Adrenal gland (tissue), 9 donors: ENCODE measurements at regions not wholly inside any gene's neighbourhood (a gene's known extent, or its start where the extent isn't known, plus 50 kb on each side); places are given as distances from the start of the nearest gene placed in this dataset.
"Not testable (repeated sequence)": the region's sequence is repeated elsewhere in the genome, so short reads cannot be mapped to it uniquely, and the experiment has no call there.

Source experiments
- DNase-seq, 7 donors: peaks; one replicate each; pipeline ENCODE4 v3.0.0-alpha.2; 2019 to 2020
- H3K27ac ChIP-seq, 5 donors: fragments of 200-600 bp; sonication (generic) in 4 of 5; 1 replicate in 3 of 5; 2 replicates in 2 of 5; pipeline versions ENCODE4 v1.5.1 to v1.8.0; 2016 to 2020; ENCODE audit warnings: mild to moderate bottlenecking in 1 of 5
- H3K27me3 ChIP-seq: fragments of 200-600 bp; 2 replicates; pipeline ENCODE4 v1.8.0; 2021
- H3K36me3 ChIP-seq, 2 donors: fragments of 200-600 bp; replicated peaks in 1 of 2; 1 replicate in 1 of 2; 2 replicates in 1 of 2; pipeline versions ENCODE4 v1.5.1 to v1.8.0; 2018 to 2022
- H3K4me1 ChIP-seq, 2 donors: fragments of 200-600 bp; replicated peaks in 1 of 2; 1 replicate in 1 of 2; 2 replicates in 1 of 2; pipeline versions ENCODE4 v1.5.1 to v1.8.0; 2018 to 2021
- H3K4me3 ChIP-seq, 4 donors: fragments of 200-600 bp; sonication (generic) in 3 of 4; one replicate each; pipeline ENCODE4 v1.5.1; 2016 to 2018
- H3K9me3 ChIP-seq, 3 donors: fragments of 200-600 bp; sonication (generic) in 1 of 3; replicated peaks in 1 of 3; 1 replicate in 2 of 3; 2 replicates in 1 of 3; pipeline versions ENCODE4 v1.5.1 to v1.8.0; 2016 to 2021
- CTCF ChIP-seq, 6 experiments: fragments of 450-650 bp in 4 of 6; fragments of 200-600 bp in 2 of 6; sonication (generic) in 1 of 6; IDR thresholded peaks; 1 replicate in 5 of 6; 2 replicates in 1 of 6; pipeline versions ENCODE4 v1.5.1 to v1.8.0; 2016 to 2021; ENCODE audit warnings: antibody characterized with exemption in 6 of 6, mild to moderate bottlenecking in 2 of 6, moderate library complexity in 1 of 6
- POLR2A ChIP-seq, 2 donors: fragments of 450-650 bp; IDR thresholded peaks; one replicate each; pipeline ENCODE4 v1.6.1; 2017; ENCODE audit warnings: antibody characterized with exemption in 2 of 2, mild to moderate bottlenecking in 2 of 2, moderate library complexity in 1 of 2
- WGBS, 4 donors: extraction: QIAGEN DNeasy Blood & Tissue Kit in 2 of 4; methylation state at CpG; one replicate each; pipeline versions ENCODE4 v1.1.5 to v1.1.7; 2013 to 2017; 5-methylcytosine and 5-hydroxymethylcytosine counted together
- intact Hi-C, 2 donors: fragments of 100-400 bp; cut with DNase I; formaldehyde crosslinking; loops; one replicate each; pipeline versions ENCODE4 v1.14.1 to v1.15.0; 2022 to 2023
- donor health status: healthy with polysubstance abuse.
- donor health status: Bipolar disorder and iron deficiency.
- donor health status: DM: yes; HTN: yes; CAD: no.
- donor health status: DM: no; HTN: no; CAD: no.
- donor health status: DM: no; HTN: no; CAD: no.

- intact Hi-C loops = no loop called here
- H3K27me3 ChIP-seq = no peaks in the 10 kb centered on the region
- H3K27ac ChIP-seq = no peak overlapping the region
- H3K4me3 ChIP-seq = no peak overlapping the region
- 63 to 70% (median 68%) methylated on average over 9 of the region's 9 CpGs for WGBS, 4 donors
- H3K9me3 ChIP-seq = no peaks in the 10 kb centered on the region
- H3K4me1 ChIP-seq = no peaks in the 10 kb centered on the region
- no peaks in the 10 kb centered on the region for H3K36me3 ChIP-seq
- TF ChIP-seq POLR2A (IDR thresholded peaks at IDR 0.05) (no peak), CTCF (IDR thresholded peaks at IDR 0.05) (no peak)
- no peak for DNase-seq
These were observed 145.7 kb upstream of the ALDH3B2 start for GRCh38 chr11:67820081-67820480.

DNA sequence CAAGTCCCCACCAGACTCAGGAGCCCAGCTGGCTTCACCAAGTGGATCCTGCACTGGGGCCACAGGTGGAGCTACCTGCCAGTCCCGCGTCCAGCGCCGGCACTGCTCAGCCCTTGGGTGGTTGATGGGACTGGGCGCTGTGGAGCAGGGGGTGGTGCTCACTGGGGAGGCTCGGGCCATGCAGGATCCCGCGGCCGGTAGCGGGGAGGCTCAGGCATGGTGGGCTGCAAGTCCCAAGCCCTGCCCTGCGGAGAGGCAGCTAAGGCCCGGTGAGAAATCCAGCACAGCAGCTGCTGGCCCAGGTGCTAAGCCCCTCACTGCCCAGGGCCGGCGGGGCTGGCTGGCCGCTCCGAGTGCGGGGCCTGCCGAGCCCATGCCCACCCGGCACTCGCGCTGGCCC lies 143.1 kb upstream of the ALDH3B2 start:
- H3K36me3 ChIP-seq, H3K27ac ChIP-seq, DNase-seq, intact Hi-C loops, H3K4me3 ChIP-seq, H3K27me3 ChIP-seq, H3K9me3 ChIP-seq, H3K4me1 ChIP-seq: not testable (repeated sequence)
- 91 to 100% (median 92%) methylated on average over 3 to 21 of the region's 21 CpGs; no CpG with 5 or more reads in 1 of the 4 donors for WGBS, 4 donors

DNA sequence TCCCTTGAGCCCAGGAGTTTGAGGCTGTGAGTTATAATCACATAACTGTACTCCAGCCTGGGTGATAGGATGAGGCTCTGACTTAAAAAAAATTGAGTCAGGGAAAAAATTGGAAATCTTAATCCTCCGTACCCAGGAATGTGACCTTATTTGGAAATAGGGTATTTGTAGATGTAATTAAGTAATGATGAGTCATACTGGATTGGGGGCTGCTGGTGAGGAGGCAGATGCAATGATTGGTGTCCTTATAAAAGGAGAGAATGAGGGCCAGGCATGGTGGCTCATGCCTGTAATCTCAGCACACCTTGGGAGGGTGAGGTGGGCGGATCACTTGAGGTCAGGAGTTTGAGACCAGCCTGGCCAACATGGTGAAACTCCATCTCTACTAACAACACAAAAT lies 134.9 kb upstream of the ALDH3B2 start:
- H3K27me3 ChIP-seq, DNase-seq, H3K9me3 ChIP-seq, H3K36me3 ChIP-seq, H3K4me1 ChIP-seq, H3K4me3 ChIP-seq, H3K27ac ChIP-seq: not testable (repeated sequence)
- intact Hi-C loops = loop anchor here in 1 of 2 donors (10.0 kb wide), 1 partner anchor 174 kb away; the partner anchor contains the start of gene TBX10
- 49 to 83% (median 76%) methylated on average over 2 of the region's 2 CpGs for WGBS, 4 donors

- 87 to 96% (median 92%) methylated on average over 9 to 14 of the region's 14 CpGs for WGBS, 4 donors
- intact Hi-C loops = loop anchor here in 1 of 2 donors (10.0 kb wide), 1 partner anchor 173 kb away; the partner anchor contains the start of gene TBX10
- H3K4me1 ChIP-seq, H3K27ac ChIP-seq, H3K36me3 ChIP-seq, DNase-seq, H3K4me3 ChIP-seq, H3K9me3 ChIP-seq, H3K27me3 ChIP-seq: not testable (repeated sequence)
These were observed 133.5 kb upstream of the ALDH3B2 start for GRCh38 chr11:67807896-67808295.

DNA sequence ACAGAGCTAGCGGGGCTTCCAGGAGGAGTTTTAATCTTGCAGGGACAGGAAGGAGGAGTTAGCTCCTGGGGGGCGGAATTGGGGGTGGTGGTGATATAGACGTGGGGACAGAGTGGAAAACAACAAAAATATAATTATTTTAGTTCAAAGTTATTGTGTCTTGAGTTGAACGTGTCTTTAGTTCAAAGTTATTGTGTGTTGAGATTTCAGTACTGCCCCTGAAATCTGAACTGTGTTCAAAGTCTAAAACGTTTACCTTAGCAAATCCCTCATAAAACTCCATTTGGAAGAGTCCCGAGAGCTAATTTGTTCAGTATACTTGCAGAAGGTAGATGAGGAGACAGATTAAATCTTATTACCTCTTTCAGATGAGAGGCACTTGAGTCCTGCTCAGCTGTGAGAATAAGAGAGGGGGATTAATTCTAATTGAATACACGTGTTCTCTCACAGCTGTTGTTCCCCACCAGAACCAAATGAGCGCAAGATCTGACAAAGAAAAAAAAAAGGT lies 132.4 kb upstream of the ALDH3B2 start:
- not testable (repeated sequence) for H3K9me3 ChIP-seq, DNase-seq, H3K36me3 ChIP-seq, H3K27ac ChIP-seq, H3K27me3 ChIP-seq, H3K4me1 ChIP-seq
- peak overlapping the region in 1 of 4 donors; percentile 89 for H3K4me3 ChIP-seq
- 32 to 39% (median 37%) methylated on average over 7 to 8 of the region's 8 CpGs for WGBS, 4 donors
- intact Hi-C loops = loop anchor here in 1 of 2 donors (10.0 kb wide), 1 partner anchor 172 kb away; the partner anchor contains the start of gene TBX10

DNA sequence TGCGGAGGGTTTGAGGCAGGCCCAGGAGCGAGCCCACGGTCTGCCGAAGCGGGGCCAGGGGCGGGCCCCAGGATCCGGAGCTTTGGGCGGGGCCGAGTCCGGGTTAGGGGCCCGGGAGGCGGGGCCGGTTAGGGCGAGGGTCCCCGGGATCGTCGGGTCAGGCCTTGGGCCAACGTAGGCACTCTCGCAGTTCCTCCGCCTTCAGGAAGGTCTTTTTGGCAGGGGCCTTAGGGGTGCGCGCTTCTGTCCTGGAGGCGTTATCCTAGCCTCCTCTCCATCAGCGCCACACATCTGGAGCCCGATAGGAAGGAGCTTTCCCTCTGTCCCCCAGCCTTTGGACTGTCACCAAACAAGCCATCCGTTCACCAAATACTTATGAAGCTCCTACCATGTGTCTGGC lies 131.8 kb upstream of the ALDH3B2 start:
- 0 to 1% (median 0%) methylated on average over 3 to 24 of the region's 26 CpGs for WGBS, 4 donors
- intact Hi-C loops = loop anchor here in 1 of 2 donors (10.0 kb wide), 1 partner anchor 171 kb away; the partner anchor contains the start of gene TBX10
- H3K27me3 ChIP-seq, H3K36me3 ChIP-seq, H3K9me3 ChIP-seq, H3K4me1 ChIP-seq: not testable (repeated sequence)
- DNase-seq = peak in 6 of 7 donors; percentile 32 to 62 (median 46)
- Histone ChIP-seq H3K27ac (peak overlapping the region in 3 of 5 donors; percentile 54 to 94 (median 75)), H3K4me3 (peak overlapping the region in 2 of 4 donors; percentile 40 to 89)
